Sigmoid colon (tissue), 6 donors: ENCODE measurements at regions not wholly inside any gene's neighbourhood (a gene's known extent, or its start where the extent isn't known, plus 50 kb on each side); places are given as distances from the start of the nearest gene placed in this dataset.

Source experiments
- DNase-seq: peaks from one replicate; pipeline ENCODE4 v3.0.0-alpha.2; 2019
- H3K27ac ChIP-seq, 4 donors: fragments of 200-600 bp; sonication (generic); one replicate each; pipeline ENCODE4 v1.5.1; 2016 to 2019; ENCODE audit warnings: mild to moderate bottlenecking in 1 of 4
- H3K27me3 ChIP-seq, 3 donors: fragments of 200-600 bp; sonication (generic); one replicate each; pipeline ENCODE4 v1.5.1; 2019; ENCODE audit warnings: mild to moderate bottlenecking in 1 of 3
- H3K36me3 ChIP-seq, 4 donors: fragments of 200-600 bp; sonication (generic); one replicate each; pipeline ENCODE4 v1.5.1; 2016 to 2019
- H3K4me1 ChIP-seq, 4 donors: fragments of 200-600 bp; sonication (generic); one replicate each; pipeline ENCODE4 v1.5.1; 2017 to 2019
- H3K4me3 ChIP-seq, 4 donors: fragments of 200-600 bp; sonication (generic); one replicate each; pipeline ENCODE4 v1.5.1; 2017 to 2019; ENCODE audit warnings: mild to moderate bottlenecking in 2 of 4, moderate library complexity in 1 of 4
- H3K9me3 ChIP-seq, 4 donors: fragments of 200-600 bp in 3 of 4; sonication (generic) in 3 of 4; one replicate each; pipeline versions ENCODE4 v1.5.1 to v1.6.1; 2013 to 2019
- CTCF ChIP-seq, 4 experiments: fragments of 450-650 bp in 3 of 4; fragments of 200-600 bp in 1 of 4; IDR thresholded peaks; one replicate each; pipeline ENCODE4 v1.5.1; 2016 to 2019; ENCODE audit warnings: antibody characterized with exemption in 4 of 4, mild to moderate bottlenecking in 3 of 4, moderate library complexity in 2 of 4
- EP300 ChIP-seq, 4 donors: sonication (generic); formaldehyde crosslinking; IDR thresholded peaks; one replicate each; pipeline ENCODE4 v1.6.1; 2017; ENCODE audit warnings: antibody characterized with exemption in 4 of 4
- POLR2A ChIP-seq, 2 donors: fragments of 450-650 bp; IDR thresholded peaks; one replicate each; pipeline ENCODE4 v1.6.1; 2016; ENCODE audit warnings: antibody characterized with exemption in 2 of 2, mild to moderate bottlenecking in 2 of 2, moderate library complexity in 2 of 2
- POLR2AphosphoS5 ChIP-seq, 4 donors: sonication (generic); formaldehyde crosslinking; IDR thresholded peaks; one replicate each; pipeline ENCODE4 v1.6.1; 2017; ENCODE audit warnings: antibody characterized with exemption in 4 of 4
- WGBS, 2 donors: extraction: QIAGEN DNeasy Blood & Tissue Kit; methylation state at CpG; one replicate each; pipeline ENCODE4 v1.1.7; 2013; 5-methylcytosine and 5-hydroxymethylcytosine counted together
- intact Hi-C: fragments of 100-400 bp; cut with DNase I; formaldehyde crosslinking; loops from one replicate; pipeline ENCODE4 v1.15.1; 2023
- donor health status: healthy with polysubstance abuse.
- donor health status: healthy.

- intact Hi-C loops = no loop called here
- Histone ChIP-seq H3K36me3 (no peaks in the 10 kb centered on the region), H3K4me1 (no peaks in the 10 kb centered on the region), H3K9me3 (no peaks in the 10 kb centered on the region), H3K27me3 (no peaks in the 10 kb centered on the region), H3K27ac (no peak overlapping the region), H3K4me3 (no peak overlapping the region)
- TF ChIP-seq POLR2A (IDR thresholded peaks at IDR 0.05) = no peak
- TF ChIP-seq POLR2AphosphoS5 (IDR thresholded peaks at IDR 0.05) = no peak
- no peak for TF ChIP-seq EP300 (IDR thresholded peaks at IDR 0.05)
- TF ChIP-seq CTCF (IDR thresholded peaks at IDR 0.05) = no peak
- WGBS, 2 donors = 87% methylated on average over 3 of the region's 3 CpGs
- DNase-seq = no peak
Observed at GRCh38 chr5:166211640-166212039, 2079.8 kb upstream of the WWC1 start.

GRCh38 chr5:166236327-166236726 is 2055.1 kb upstream of the WWC1 start:
- Histone ChIP-seq H3K27ac (no peak overlapping the region), H3K36me3 (no peaks in the 10 kb centered on the region), H3K27me3 (no peaks in the 10 kb centered on the region), H3K9me3 (peaks cover 0 to 2% (median 0%) of the 10 kb centered on the region in 4 donors), H3K4me1 (peaks cover 0 to 3% (median 1%) of the 10 kb centered on the region in 4 donors), H3K4me3 (no peak overlapping the region)
- TF ChIP-seq EP300 (IDR thresholded peaks at IDR 0.05) (no peak), POLR2AphosphoS5 (IDR thresholded peaks at IDR 0.05) (no peak), CTCF (IDR thresholded peaks at IDR 0.05) (no peak), POLR2A (IDR thresholded peaks at IDR 0.05) (no peak)
- intact Hi-C loops = no loop called here
- DNase-seq = no peak
- WGBS, 2 donors = 66 to 85% methylated on average over 1 of the region's 1 CpG

- Histone ChIP-seq H3K9me3 (no peaks in the 10 kb centered on the region), H3K27me3 (no peaks in the 10 kb centered on the region), H3K27ac (no peak overlapping the region), H3K4me1 (peaks cover 0 to 7% (median 3%) of the 10 kb centered on the region in 4 donors), H3K36me3 (no peaks in the 10 kb centered on the region), H3K4me3 (no peak overlapping the region)
- intact Hi-C loops = no loop called here
- DNase-seq = no peak
- TF ChIP-seq POLR2A (IDR thresholded peaks at IDR 0.05) = no peak
- no peak for TF ChIP-seq POLR2AphosphoS5 (IDR thresholded peaks at IDR 0.05)
- no peak for TF ChIP-seq EP300 (IDR thresholded peaks at IDR 0.05)
- no peak for TF ChIP-seq CTCF (IDR thresholded peaks at IDR 0.05)
- WGBS, 2 donors = 93 to 94% methylated on average over 2 of the region's 2 CpGs
Observed at GRCh38 chr5:166240705-166241104, 2050.7 kb upstream of the WWC1 start.

GRCh38 chr5:166245556-166245955 is 2045.9 kb upstream of the WWC1 start:
- TF ChIP-seq EP300 (IDR thresholded peaks at IDR 0.05) (no peak), POLR2AphosphoS5 (IDR thresholded peaks at IDR 0.05) (no peak), POLR2A (IDR thresholded peaks at IDR 0.05) (no peak), CTCF (IDR thresholded peaks at IDR 0.05) (no peak)
- no peaks in the 10 kb centered on the region for H3K9me3 ChIP-seq
- H3K4me3 ChIP-seq = no peak overlapping the region
- DNase-seq = no peak
- WGBS, 2 donors = 66 to 76% methylated on average over 2 of the region's 2 CpGs
- H3K4me1 ChIP-seq = peaks cover 0 to 7% (median 3%) of the 10 kb centered on the region in 4 donors
- H3K36me3 ChIP-seq = no peaks in the 10 kb centered on the region
- no peaks in the 10 kb centered on the region for H3K27me3 ChIP-seq
- intact Hi-C loops = no loop called here
- H3K27ac ChIP-seq = no peak overlapping the region

- no peaks in the 10 kb centered on the region for H3K4me1 ChIP-seq
- no peak for DNase-seq
- no peak overlapping the region for H3K27ac ChIP-seq
- WGBS, 2 donors = 66 to 77% methylated on average over 4 of the region's 4 CpGs
- TF ChIP-seq POLR2A (IDR thresholded peaks at IDR 0.05) (no peak), EP300 (IDR thresholded peaks at IDR 0.05) (no peak), POLR2AphosphoS5 (IDR thresholded peaks at IDR 0.05) (no peak), CTCF (IDR thresholded peaks at IDR 0.05) (no peak)
- H3K4me3 ChIP-seq = no peak overlapping the region
- no peaks in the 10 kb centered on the region for H3K36me3 ChIP-seq
- H3K27me3 ChIP-seq = no peaks in the 10 kb centered on the region
- intact Hi-C loops = no loop called here
- no peaks in the 10 kb centered on the region for H3K9me3 ChIP-seq
Observed at GRCh38 chr5:166251786-166252185, 2039.7 kb upstream of the WWC1 start.
